ENCODE measurements at regions not wholly inside any gene's neighbourhood (a gene's known extent, or its start where the extent isn't known, plus 50 kb on each side); places are given as distances from the start of the nearest gene placed in this dataset.

DNA sequence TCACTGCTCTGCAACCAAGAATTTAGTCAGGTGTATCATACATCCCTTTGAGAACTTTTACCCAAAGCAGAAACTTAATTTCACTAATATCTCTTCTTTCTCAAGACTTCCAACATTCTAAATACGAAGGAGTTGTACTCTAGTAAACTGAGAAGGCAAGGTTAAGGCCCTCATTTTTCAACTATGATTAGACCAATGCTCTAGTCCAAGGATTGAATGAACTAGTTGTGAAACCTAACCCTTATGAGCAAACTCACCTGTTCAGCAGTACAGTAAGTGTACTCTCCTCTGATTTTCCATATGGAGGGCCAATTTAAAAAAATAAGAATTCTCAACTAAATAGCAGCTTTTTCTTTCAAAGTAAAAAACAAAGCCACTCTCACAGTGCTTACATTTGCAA lies 180.0 kb upstream of the C11orf58 start:
- no peak for TF ChIP-seq TCF7L2 (IDR thresholded peaks at IDR 0.05; ENCODE audit: low read depth, low read length)
- TF ChIP-seq, protein P1, sequence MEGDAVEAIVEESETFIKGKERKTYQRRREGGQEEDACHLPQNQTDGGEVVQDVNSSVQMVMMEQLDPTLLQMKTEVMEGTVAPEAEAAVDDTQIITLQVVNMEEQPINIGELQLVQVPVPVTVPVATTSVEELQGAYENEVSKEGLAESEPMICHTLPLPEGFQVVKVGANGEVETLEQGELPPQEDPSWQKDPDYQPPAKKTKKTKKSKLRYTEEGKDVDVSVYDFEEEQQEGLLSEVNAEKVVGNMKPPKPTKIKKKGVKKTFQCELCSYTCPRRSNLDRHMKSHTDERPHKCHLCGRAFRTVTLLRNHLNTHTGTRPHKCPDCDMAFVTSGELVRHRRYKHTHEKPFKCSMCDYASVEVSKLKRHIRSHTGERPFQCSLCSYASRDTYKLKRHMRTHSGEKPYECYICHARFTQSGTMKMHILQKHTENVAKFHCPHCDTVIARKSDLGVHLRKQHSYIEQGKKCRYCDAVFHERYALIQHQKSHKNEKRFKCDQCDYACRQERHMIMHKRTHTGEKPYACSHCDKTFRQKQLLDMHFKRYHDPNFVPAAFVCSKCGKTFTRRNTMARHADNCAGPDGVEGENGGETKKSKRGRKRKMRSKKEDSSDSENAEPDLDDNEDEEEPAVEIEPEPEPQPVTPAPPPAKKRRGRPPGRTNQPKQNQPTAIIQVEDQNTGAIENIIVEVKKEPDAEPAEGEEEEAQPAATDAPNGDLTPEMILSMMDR (IDR thresholded peaks at IDR 0.05), result no peak
